GM12878 (cell line): ENCODE measurements at regions not wholly inside any gene's neighbourhood (a gene's known extent, or its start where the extent isn't known, plus 50 kb on each side); places are given as distances from the start of the nearest gene placed in this dataset.

ENCODE experiments used
- ATAC-seq: fragments of 200-7000 bp; cut with Tn5 transposase; 3 replicates; pipeline ENCODE4 v1.9.1; 2020; ENCODE audit warnings: mild to moderate bottlenecking, moderate library complexity
- BruUV-seq: library from RNA; stranded (reverse); fragments of 400-500 nt; replicated peaks from 2 replicates; lab custom pipeline; 2021; lab: Mats Ljungman, UMichigan
- CTCF ChIA-PET: fragments of 300-600 bp; sonication (Branson Sonifier 250); formaldehyde crosslinking; extraction: SDS; loops from one replicate; lab custom pipeline; 2021; ENCODE audit warnings: inconsistent platforms; lab: Yijun Ruan, JAX
- POLR2A ChIA-PET: fragments of 350-600 bp; formaldehyde crosslinking; extraction: SDS; loops from one replicate; lab custom pipeline; 2021; ENCODE audit warnings: inconsistent platforms; lab: Charles Lee
- RAD21 ChIA-PET: fragments of 300-600 bp; sonication (Branson Sonifier 250); formaldehyde crosslinking; loops from one replicate; lab custom pipeline; 2023; ENCODE audit warnings: antibody characterized with exemption; ENCODE audit not compliant: unreplicated experiment; lab: Charles Lee
- SMC1A ChIA-PET: fragments of 300-600 bp; sonication (Branson Sonifier 250); formaldehyde crosslinking; loops from one replicate; lab custom pipeline; 2023; ENCODE audit not compliant: unreplicated experiment, uncharacterized antibody; lab: Charles Lee
- DNase-seq: peaks from one replicate; pipeline ENCODE4 v3.0.0-alpha.2; 2011; ENCODE audit warnings: low read depth, low spot score
- FAIRE-seq: peaks from 3 replicates; lab custom pipeline; 2011; peaks lifted over from hg19 to GRCh38; lab: Jason Lieb, UNC
- H2AFZ ChIP-seq: 2 replicates; pipeline ENCODE4 v1.6.0; 2011; ENCODE audit warnings: low read depth, low read length, control low read depth; ENCODE audit not compliant: control insufficient read depth
- H3K27ac ChIP-seq: 2 replicates; pipeline ENCODE4 v1.5.1; 2011; ENCODE audit warnings: control low read depth; ENCODE audit not compliant: control insufficient read depth, insufficient read depth
- H3K27me3 ChIP-seq, 2 experiments: replicated peaks in 1 of 2; 2 replicates each; pipeline versions ENCODE4 v1.6.0 to v1.6.1; 2011; ENCODE audit warnings: low read length in 1 of 2; ENCODE audit not compliant: control insufficient read depth in 2 of 2, insufficient read depth in 2 of 2
- H3K36me3 ChIP-seq, 2 experiments: 2 replicates each; pipeline ENCODE4 v1.5.1; 2011; ENCODE audit warnings: low read length in 1 of 2; ENCODE audit not compliant: control insufficient read depth in 2 of 2, insufficient read depth in 2 of 2
- H3K4me1 ChIP-seq: 2 replicates; pipeline ENCODE4 v1.6.1; 2011; ENCODE audit warnings: mild to moderate bottlenecking, low read length, moderate library complexity, mixed read lengths; ENCODE audit not compliant: control insufficient read depth, insufficient read depth
- H3K4me2 ChIP-seq: 2 replicates; pipeline ENCODE4 v1.6.0; 2011; ENCODE audit warnings: control low read depth; ENCODE audit not compliant: control insufficient read depth, insufficient read depth
- H3K4me3 ChIP-seq: fragments of 200-600 bp; sonication (generic); 2 replicates; pipeline ENCODE4 v1.5.1; 2016
- H3K79me2 ChIP-seq: 2 replicates; pipeline ENCODE4 v1.6.0; 2011; ENCODE audit warnings: low read length; ENCODE audit not compliant: control insufficient read depth, insufficient read depth
- H3K9ac ChIP-seq: 2 replicates; pipeline ENCODE4 v1.8.0; 2011; ENCODE audit warnings: low read length, control low read depth, mixed read lengths; ENCODE audit not compliant: control insufficient read depth, insufficient read depth
- H3K9me3 ChIP-seq: replicated peaks from 3 replicates; pipeline ENCODE4 v1.5.1; 2011; ENCODE audit warnings: mild to moderate bottlenecking, low read length; ENCODE audit not compliant: control insufficient read depth, insufficient read depth
- H4K20me1 ChIP-seq: 2 replicates; pipeline ENCODE4 v1.6.0; 2011; ENCODE audit not compliant: control insufficient read depth, insufficient read depth
- SREBF1 ChIP-seq: IDR thresholded peaks from 2 replicates; pipeline ENCODE4 v1.6.1; 2012; ENCODE audit warnings: mild to moderate bottlenecking, low read length
- SREBF2 ChIP-seq: IDR thresholded peaks from 2 replicates; pipeline ENCODE4 v1.6.1; 2012; ENCODE audit warnings: mild to moderate bottlenecking, low read length
- SRF ChIP-seq, 2 experiments: IDR thresholded peaks; 2 replicates each; pipeline ENCODE4 v1.6.1; 2011; ENCODE audit warnings: low read depth in 2 of 2, low read length in 2 of 2, mild to moderate bottlenecking in 1 of 2, moderate library complexity in 1 of 2
- ZNF207 ChIP-seq: fragments of 450-650 bp; IDR thresholded peaks from 2 replicates; pipeline ENCODE4 v1.6.1; 2014; ENCODE audit warnings: antibody characterized with exemption, mild to moderate bottlenecking, borderline replicate concordance
- ZZZ3 ChIP-seq: IDR thresholded peaks from 2 replicates; pipeline ENCODE4 v1.6.1; 2011; ENCODE audit warnings: low read depth; ENCODE audit not compliant: control insufficient read depth, insufficient read length
- WGBS: methylation state at CpG from one replicate; pipeline ENCODE4 v1.1.6; 2016; ENCODE audit warnings: low lambda C conversion rate; ENCODE audit not compliant: insufficient replicate concordance, insufficient coverage; ENCODE audit errors: missing lambda C conversion rate; 5-methylcytosine and 5-hydroxymethylcytosine counted together
- in situ Hi-C: fragments of 300-500 bp; cut with MboI; formaldehyde crosslinking; loops from 9 replicates; pipeline ENCODE4 v1.14.3; 2018; ENCODE audit warnings: mixed read lengths
- intact Hi-C: fragments of 100-400 bp; cut with micrococcal nuclease; formaldehyde crosslinking; loops from one replicate; pipeline ENCODE4 v1.14.2; 2022; ENCODE audit not compliant: unreplicated experiment
- TF ChIP-seq, protein P1 (sequence below): fragments of 450-650 bp; formaldehyde crosslinking; IDR thresholded peaks from 2 replicates; pipeline ENCODE4 v1.4.0; 2020; ENCODE audit warnings: mild to moderate bottlenecking, moderate library complexity

DNA sequence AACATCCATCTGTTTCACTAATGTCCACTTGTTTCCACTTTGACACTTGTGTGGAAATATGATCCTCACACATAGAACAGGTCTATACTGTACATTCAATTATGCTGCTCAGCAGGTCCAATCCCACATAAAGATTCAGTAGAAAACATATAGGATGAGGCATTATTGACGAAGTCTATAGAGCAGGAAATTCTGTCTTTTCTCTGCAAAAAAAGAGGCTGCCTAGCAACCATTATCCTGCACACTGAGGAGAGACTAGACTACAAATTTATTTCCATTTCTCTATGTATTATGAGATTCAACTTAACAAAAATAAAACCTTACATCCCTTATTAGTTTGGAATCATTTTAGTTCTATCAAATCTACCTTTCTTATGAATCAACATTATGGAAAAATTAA, 204.6 kb upstream of the POM121L12 start:
- no peaks in the 10 kb centered on the region for H3K4me1 ChIP-seq
- H3K4me3 ChIP-seq: no peak overlapping the region
- no peak overlapping the region for H2AFZ ChIP-seq
- H3K79me2 ChIP-seq: no peaks in the 10 kb centered on the region
- no peak for ATAC-seq
- H3K36me3 ChIP-seq: no peaks in the 10 kb centered on the region
- 0% methylated on average over 1 of the region's 1 CpG for WGBS
- H3K27ac ChIP-seq: no peak overlapping the region
- BruUV-seq: no TSS peak
- ChIA-PET SMC1A (no interaction called here), RAD21 (no interaction called here)
- H3K9me3 ChIP-seq: no peaks in the 10 kb centered on the region
- TF ChIP-seq ZZZ3 (no peak), SREBF1 (no peak), ZNF207 (no peak), SRF (IDR thresholded peaks at IDR 0.05; ENCODE audit: low read depth in 2 of 2, low read length in 2 of 2) (no peak), SREBF2 (no peak)
- TF ChIP-seq, protein P1, sequence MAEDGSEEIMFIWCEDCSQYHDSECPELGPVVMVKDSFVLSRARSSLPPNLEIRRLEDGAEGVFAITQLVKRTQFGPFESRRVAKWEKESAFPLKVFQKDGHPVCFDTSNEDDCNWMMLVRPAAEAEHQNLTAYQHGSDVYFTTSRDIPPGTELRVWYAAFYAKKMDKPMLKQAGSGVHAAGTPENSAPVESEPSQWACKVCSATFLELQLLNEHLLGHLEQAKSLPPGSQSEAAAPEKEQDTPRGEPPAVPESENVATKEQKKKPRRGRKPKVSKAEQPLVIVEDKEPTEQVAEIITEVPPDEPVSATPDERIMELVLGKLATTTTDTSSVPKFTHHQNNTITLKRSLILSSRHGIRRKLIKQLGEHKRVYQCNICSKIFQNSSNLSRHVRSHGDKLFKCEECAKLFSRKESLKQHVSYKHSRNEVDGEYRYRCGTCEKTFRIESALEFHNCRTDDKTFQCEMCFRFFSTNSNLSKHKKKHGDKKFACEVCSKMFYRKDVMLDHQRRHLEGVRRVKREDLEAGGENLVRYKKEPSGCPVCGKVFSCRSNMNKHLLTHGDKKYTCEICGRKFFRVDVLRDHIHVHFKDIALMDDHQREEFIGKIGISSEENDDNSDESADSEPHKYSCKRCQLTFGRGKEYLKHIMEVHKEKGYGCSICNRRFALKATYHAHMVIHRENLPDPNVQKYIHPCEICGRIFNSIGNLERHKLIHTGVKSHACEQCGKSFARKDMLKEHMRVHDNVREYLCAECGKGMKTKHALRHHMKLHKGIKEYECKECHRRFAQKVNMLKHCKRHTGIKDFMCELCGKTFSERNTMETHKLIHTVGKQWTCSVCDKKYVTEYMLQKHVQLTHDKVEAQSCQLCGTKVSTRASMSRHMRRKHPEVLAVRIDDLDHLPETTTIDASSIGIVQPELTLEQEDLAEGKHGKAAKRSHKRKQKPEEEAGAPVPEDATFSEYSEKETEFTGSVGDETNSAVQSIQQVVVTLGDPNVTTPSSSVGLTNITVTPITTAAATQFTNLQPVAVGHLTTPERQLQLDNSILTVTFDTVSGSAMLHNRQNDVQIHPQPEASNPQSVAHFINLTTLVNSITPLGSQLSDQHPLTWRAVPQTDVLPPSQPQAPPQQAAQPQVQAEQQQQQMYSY: no peak
- TF ChIP-seq, all 136 proteins: peak for 0
- DNase-seq: no peak
- H3K27me3 ChIP-seq: no peaks in the 10 kb centered on the region
- FAIRE-seq: no peak
- no peak overlapping the region for H3K4me2 ChIP-seq
- H3K9ac ChIP-seq: no peak overlapping the region
- ChIA-PET POLR2A (no interaction called here), CTCF (no interaction called here)
- in situ Hi-C loops: no loop called here
- H4K20me1 ChIP-seq: no peaks in the 10 kb centered on the region
- intact Hi-C loops: no loop called here
